Natural killer cell treated with Interleukin-12 subunit alpha and Interleukin-12 subunit beta and Interleukin-15 and Interleukin-18, amount 100 ng/mL, for 72 hours (primary cell): ENCODE measurements at regions not wholly inside any gene's neighbourhood (a gene's known extent, or its start where the extent isn't known, plus 50 kb on each side); places are given as distances from the start of the nearest gene placed in this dataset.

Experiments used
- ATAC-seq, 2 donors: fragments of 150-1000 bp; cut with Tn5 transposase in 1 of 2; sonication (Bioruptor Pico), chemical (Tn5 transposase) in 1 of 2; 2 replicates each; pipeline ENCODE4 v1.10.0; 2021
- DNase-seq: peaks from one replicate; pipeline ENCODE4 v3.0.0; 2022; ENCODE audit warnings: low spot score
- H3K27ac Mint-ChIP-seq, 2 donors: 1 replicate in 1 of 2; 2 replicates in 1 of 2; pipeline ENCODE4 v1.8.0; 2022; ENCODE audit warnings: mixed read lengths in 2 of 2, mild to moderate bottlenecking in 1 of 2, moderate library complexity in 1 of 2
- H3K27me3 Mint-ChIP-seq, 2 donors: 1 replicate in 1 of 2; 2 replicates in 1 of 2; pipeline ENCODE4 v1.8.0; 2022; ENCODE audit warnings: mixed read lengths in 2 of 2
- H3K36me3 Mint-ChIP-seq: one replicate; pipeline ENCODE4 v1.8.0; 2022; ENCODE audit warnings: mixed read lengths
- H3K4me1 Mint-ChIP-seq, 2 donors: 1 replicate in 1 of 2; 2 replicates in 1 of 2; pipeline ENCODE4 v1.8.0; 2022; ENCODE audit warnings: low read depth in 2 of 2, mixed read lengths in 2 of 2, mild to moderate bottlenecking in 1 of 2
- H3K4me3 Mint-ChIP-seq: one replicate; pipeline ENCODE4 v1.8.0; 2022; ENCODE audit warnings: mixed read lengths
- H3K9me3 Mint-ChIP-seq: 2 replicates; pipeline ENCODE4 v1.8.0; 2022; ENCODE audit warnings: mixed read lengths

- no peaks in the 10 kb centered on the region for H3K36me3 Mint-ChIP-seq
- H3K27ac Mint-ChIP-seq = no peak overlapping the region
- DNase-seq = no peak
- no peak overlapping the region for H3K4me3 Mint-ChIP-seq
- no peak for ATAC-seq
- no peaks in the 10 kb centered on the region for H3K27me3 Mint-ChIP-seq
- no peaks in the 10 kb centered on the region for H3K4me1 Mint-ChIP-seq
- H3K9me3 Mint-ChIP-seq = peaks cover 3% of the 10 kb centered on the region
Measured at GRCh38 chr4:27271555-27271954, 410.9 kb downstream of the STIM2 start.

- no peak overlapping the region for H3K4me3 Mint-ChIP-seq
- ATAC-seq (no peak), DNase-seq (no peak)
- no peaks in the 10 kb centered on the region for H3K36me3 Mint-ChIP-seq
- H3K9me3 Mint-ChIP-seq = peaks cover 3% of the 10 kb centered on the region
- H3K27me3 Mint-ChIP-seq = no peaks in the 10 kb centered on the region
- no peak overlapping the region for H3K27ac Mint-ChIP-seq
- H3K4me1 Mint-ChIP-seq = no peaks in the 10 kb centered on the region
Measured at GRCh38 chr4:27272217-27272616, 411.6 kb downstream of the STIM2 start.

GRCh38 chr4:27276307-27277073 is 415.8 kb downstream of the STIM2 start:
- Mint-ChIP-seq H3K36me3 (no peaks in the 10 kb centered on the region), H3K9me3 (peaks cover 8% of the 10 kb centered on the region), H3K27ac (no peak overlapping the region), H3K4me3 (no peak overlapping the region), H3K4me1 (no peaks in the 10 kb centered on the region), H3K27me3 (no peaks in the 10 kb centered on the region)
- ATAC-seq = no peak
- DNase-seq = no peak

- H3K4me3 Mint-ChIP-seq = no peak overlapping the region
- DNase-seq = no peak
- no peaks in the 10 kb centered on the region for H3K4me1 Mint-ChIP-seq
- no peaks in the 10 kb centered on the region for H3K36me3 Mint-ChIP-seq
- H3K27me3 Mint-ChIP-seq = no peaks in the 10 kb centered on the region
- no peak for ATAC-seq
- H3K9me3 Mint-ChIP-seq = peaks cover 11% of the 10 kb centered on the region
- H3K27ac Mint-ChIP-seq = no peak overlapping the region
Measured at GRCh38 chr4:27278615-27279375, 418.2 kb downstream of the STIM2 start.

GRCh38 chr4:27288496-27288895 is 427.9 kb downstream of the STIM2 start:
- ATAC-seq = no peak

GRCh38 chr4:27289704-27290103 is 429.1 kb downstream of the STIM2 start:
- Mint-ChIP-seq H3K36me3 (no peaks in the 10 kb centered on the region), H3K27ac (no peak overlapping the region), H3K4me1 (no peaks in the 10 kb centered on the region), H3K4me3 (no peak overlapping the region), H3K27me3 (no peaks in the 10 kb centered on the region), H3K9me3 (peaks cover 7% of the 10 kb centered on the region)
- ATAC-seq (no peak), DNase-seq (no peak)

More at GRCh38 chr4:27288496-27288895, 427.9 kb downstream of the STIM2 start:
- Mint-ChIP-seq H3K27ac (no peak overlapping the region), H3K9me3 (peaks cover 7% of the 10 kb centered on the region), H3K4me3 (no peak overlapping the region), H3K4me1 (no peaks in the 10 kb centered on the region), H3K36me3 (no peaks in the 10 kb centered on the region), H3K27me3 (no peaks in the 10 kb centered on the region)
- DNase-seq = no peak

GRCh38 chr4:27293831-27294230 is 433.2 kb downstream of the STIM2 start:
- Mint-ChIP-seq H3K36me3 (no peaks in the 10 kb centered on the region), H3K9me3 (peaks cover 6% of the 10 kb centered on the region), H3K4me3 (no peak overlapping the region), H3K27me3 (no peaks in the 10 kb centered on the region), H3K4me1 (no peaks in the 10 kb centered on the region), H3K27ac (no peak overlapping the region)
- no peak for DNase-seq
- no peak for ATAC-seq

GRCh38 chr4:27304751-27305150 is 444.1 kb downstream of the STIM2 start:
- Mint-ChIP-seq H3K27me3 (peaks cover 0 to 6% of the 10 kb centered on the region in 2 donors), H3K27ac (no peak overlapping the region), H3K4me1 (no peaks in the 10 kb centered on the region), H3K9me3 (peaks cover 10% of the 10 kb centered on the region), H3K4me3 (no peak overlapping the region), H3K36me3 (peaks cover 8% of the 10 kb centered on the region)
- no peak for ATAC-seq
- no peak for DNase-seq

GRCh38 chr4:27305246-27305645 is 444.6 kb downstream of the STIM2 start:
- Mint-ChIP-seq H3K36me3 (peaks cover 8% of the 10 kb centered on the region), H3K4me1 (no peaks in the 10 kb centered on the region), H3K27ac (no peak overlapping the region), H3K4me3 (no peak overlapping the region), H3K9me3 (peaks cover 10% of the 10 kb centered on the region), H3K27me3 (peaks cover 0 to 6% of the 10 kb centered on the region in 2 donors)
- no peak for DNase-seq
- no peak for ATAC-seq

GRCh38 chr4:27308379-27308778 is 447.7 kb downstream of the STIM2 start:
- no peak overlapping the region for H3K27ac Mint-ChIP-seq
- no peak for ATAC-seq
- DNase-seq = no peak
- no peaks in the 10 kb centered on the region for H3K36me3 Mint-ChIP-seq
- peaks cover 0 to 3% of the 10 kb centered on the region in 2 donors for H3K27me3 Mint-ChIP-seq
- no peak overlapping the region for H3K4me3 Mint-ChIP-seq
- H3K9me3 Mint-ChIP-seq = peaks cover under 1% of the 10 kb centered on the region
- H3K4me1 Mint-ChIP-seq = no peaks in the 10 kb centered on the region

GRCh38 chr4:27315625-27316024 is 455.0 kb downstream of the STIM2 start:
- DNase-seq (no peak), ATAC-seq (no peak)
- Mint-ChIP-seq H3K4me1 (no peaks in the 10 kb centered on the region), H3K36me3 (no peaks in the 10 kb centered on the region), H3K27me3 (peaks cover 2 to 14% of the 10 kb centered on the region in 2 donors), H3K27ac (no peak overlapping the region), H3K4me3 (no peak overlapping the region), H3K9me3 (no peaks in the 10 kb centered on the region)

- no peaks in the 10 kb centered on the region for H3K36me3 Mint-ChIP-seq
- H3K4me3 Mint-ChIP-seq = no peak overlapping the region
- H3K4me1 Mint-ChIP-seq = no peaks in the 10 kb centered on the region
- H3K27me3 Mint-ChIP-seq = peaks cover 2 to 14% of the 10 kb centered on the region in 2 donors
- DNase-seq = no peak
- H3K9me3 Mint-ChIP-seq = no peaks in the 10 kb centered on the region
- H3K27ac Mint-ChIP-seq = no peak overlapping the region
- ATAC-seq = no peak
Measured at GRCh38 chr4:27316176-27316575, 455.5 kb downstream of the STIM2 start.

GRCh38 chr4:27318740-27319139 is 458.1 kb downstream of the STIM2 start:
- ATAC-seq (no peak), DNase-seq (no peak)
- H3K9me3 Mint-ChIP-seq = no peaks in the 10 kb centered on the region
- no peak overlapping the region for H3K27ac Mint-ChIP-seq
- H3K27me3 Mint-ChIP-seq = peaks cover 0 to 14% of the 10 kb centered on the region in 2 donors
- H3K4me1 Mint-ChIP-seq = no peaks in the 10 kb centered on the region
- no peak overlapping the region for H3K4me3 Mint-ChIP-seq
- H3K36me3 Mint-ChIP-seq = no peaks in the 10 kb centered on the region

GRCh38 chr4:27326991-27327390 is 466.4 kb downstream of the STIM2 start:
- DNase-seq (no peak), ATAC-seq (no peak)
- Mint-ChIP-seq H3K9me3 (no peaks in the 10 kb centered on the region), H3K27me3 (no peaks in the 10 kb centered on the region), H3K36me3 (no peaks in the 10 kb centered on the region), H3K27ac (no peak overlapping the region), H3K4me1 (no peaks in the 10 kb centered on the region), H3K4me3 (no peak overlapping the region)
